ENCODE measurements at regions not wholly inside any gene's neighbourhood (a gene's known extent, or its start where the extent isn't known, plus 50 kb on each side); places are given as distances from the start of the nearest gene placed in this dataset.

DNA sequence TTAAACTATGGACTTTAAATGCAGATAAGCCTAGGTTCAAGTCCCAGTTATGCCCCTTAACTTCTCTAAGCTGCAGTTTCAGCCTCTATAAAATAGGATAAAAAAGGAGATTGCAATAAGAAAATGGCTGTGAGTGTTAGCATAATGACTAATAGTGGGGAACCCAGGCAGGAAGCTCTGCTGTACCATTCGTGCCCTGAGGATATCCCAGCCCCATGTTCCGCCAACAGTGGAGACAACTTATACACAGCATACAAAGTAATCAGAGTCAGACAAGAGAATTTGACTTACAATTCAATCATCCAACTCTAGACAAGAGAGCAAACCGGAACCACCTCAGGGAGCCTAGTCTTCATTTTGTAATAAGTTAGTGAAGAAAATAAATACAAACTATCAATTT lies 141.5 kb upstream of the FSTL4 start:
- 44 to 64% methylated on average over 3 of the region's 3 CpGs for WGBS, 2 donors
- Histone ChIP-seq H3K9me3 (no peaks in the 10 kb centered on the region), H3K36me3 (no peaks in the 10 kb centered on the region), H3K4me1 (no peaks in the 10 kb centered on the region), H3K4me3 (no peak overlapping the region), H3K27me3 (no peaks in the 10 kb centered on the region), H3K27ac (no peak overlapping the region)
- DNase-seq (no peak), ATAC-seq (ENCODE audit: low FRiP score in 2 of 2) (no peak)
- TF ChIP-seq, protein P1, sequence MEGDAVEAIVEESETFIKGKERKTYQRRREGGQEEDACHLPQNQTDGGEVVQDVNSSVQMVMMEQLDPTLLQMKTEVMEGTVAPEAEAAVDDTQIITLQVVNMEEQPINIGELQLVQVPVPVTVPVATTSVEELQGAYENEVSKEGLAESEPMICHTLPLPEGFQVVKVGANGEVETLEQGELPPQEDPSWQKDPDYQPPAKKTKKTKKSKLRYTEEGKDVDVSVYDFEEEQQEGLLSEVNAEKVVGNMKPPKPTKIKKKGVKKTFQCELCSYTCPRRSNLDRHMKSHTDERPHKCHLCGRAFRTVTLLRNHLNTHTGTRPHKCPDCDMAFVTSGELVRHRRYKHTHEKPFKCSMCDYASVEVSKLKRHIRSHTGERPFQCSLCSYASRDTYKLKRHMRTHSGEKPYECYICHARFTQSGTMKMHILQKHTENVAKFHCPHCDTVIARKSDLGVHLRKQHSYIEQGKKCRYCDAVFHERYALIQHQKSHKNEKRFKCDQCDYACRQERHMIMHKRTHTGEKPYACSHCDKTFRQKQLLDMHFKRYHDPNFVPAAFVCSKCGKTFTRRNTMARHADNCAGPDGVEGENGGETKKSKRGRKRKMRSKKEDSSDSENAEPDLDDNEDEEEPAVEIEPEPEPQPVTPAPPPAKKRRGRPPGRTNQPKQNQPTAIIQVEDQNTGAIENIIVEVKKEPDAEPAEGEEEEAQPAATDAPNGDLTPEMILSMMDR (IDR thresholded peaks at IDR 0.05): no peak
- no peak for TF ChIP-seq POLR2AphosphoS5 (IDR thresholded peaks at IDR 0.05)

DNA sequence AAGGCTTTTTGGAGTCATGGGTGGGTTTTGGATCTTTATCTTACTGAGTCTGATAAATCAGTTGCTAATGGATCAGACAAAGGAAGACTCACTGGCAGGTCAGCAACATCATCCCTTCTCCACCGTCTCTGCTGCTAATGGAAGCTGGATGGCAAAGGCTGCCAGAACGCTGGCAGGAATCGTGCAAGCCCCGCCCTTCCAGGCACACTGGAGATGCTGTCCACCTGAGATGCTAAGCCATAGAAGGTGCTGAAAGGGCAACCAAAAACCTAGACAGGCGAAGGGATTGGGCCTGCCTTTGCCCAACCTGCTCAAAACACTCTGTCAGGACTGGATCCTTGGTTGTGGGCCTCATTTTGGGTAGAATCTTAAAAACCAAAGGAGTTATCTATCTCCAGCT lies 139.5 kb upstream of the FSTL4 start:
- H3K36me3 ChIP-seq: no peaks in the 10 kb centered on the region
- H3K4me1 ChIP-seq: no peaks in the 10 kb centered on the region
- TF ChIP-seq POLR2A (IDR thresholded peaks at IDR 0.05): no peak
- TF ChIP-seq POLR2AphosphoS5 (IDR thresholded peaks at IDR 0.05): no peak
- TF ChIP-seq EP300 (IDR thresholded peaks at IDR 0.05): no peak
- TF ChIP-seq, protein P1 (IDR thresholded peaks at IDR 0.05): no peak
- ATAC-seq (ENCODE audit: low FRiP score in 2 of 2) (no peak), DNase-seq (no peak)
- no peak overlapping the region for H3K27ac ChIP-seq
- no peaks in the 10 kb centered on the region for H3K27me3 ChIP-seq
- 90 to 93% methylated on average over 5 of the region's 5 CpGs for WGBS, 2 donors
- no peak overlapping the region for H3K4me3 ChIP-seq
- no peaks in the 10 kb centered on the region for H3K9me3 ChIP-seq

DNA sequence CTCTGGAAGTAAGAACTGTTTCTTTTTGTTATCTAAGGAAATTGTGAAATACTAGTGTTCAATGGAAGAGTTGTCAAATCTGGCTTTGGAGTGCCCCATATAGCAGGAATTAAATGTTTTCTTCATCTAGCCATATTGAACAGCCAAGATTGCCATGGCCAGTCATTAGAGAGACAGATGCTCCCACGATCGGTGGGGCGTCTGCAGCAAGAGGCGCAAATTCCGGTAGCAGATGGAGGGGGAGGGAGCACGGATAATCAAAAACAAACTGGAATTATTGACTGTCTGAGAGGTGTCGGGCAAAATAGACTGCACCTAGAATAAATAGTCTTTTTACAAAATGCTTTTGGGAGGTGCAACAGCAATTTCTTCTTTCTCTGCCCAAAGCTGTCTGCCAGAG lies 139.1 kb upstream of the FSTL4 start:
- H3K36me3 ChIP-seq: no peaks in the 10 kb centered on the region
- peaks cover 0 to 4% (median 0%) of the 10 kb centered on the region in 4 donors for H3K4me1 ChIP-seq
- H3K27me3 ChIP-seq: no peaks in the 10 kb centered on the region
- H3K4me3 ChIP-seq: no peak overlapping the region
- H3K9me3 ChIP-seq: no peaks in the 10 kb centered on the region
- no peak overlapping the region for H3K27ac ChIP-seq
- ATAC-seq (ENCODE audit: low FRiP score in 2 of 2) (no peak), DNase-seq (no peak)
- 77 to 81% methylated on average over 7 of the region's 7 CpGs for WGBS, 2 donors
- TF ChIP-seq EP300 (IDR thresholded peaks at IDR 0.05) (no peak), POLR2AphosphoS5 (IDR thresholded peaks at IDR 0.05) (no peak), POLR2A (IDR thresholded peaks at IDR 0.05) (no peak)
- TF ChIP-seq, protein P1 (IDR thresholded peaks at IDR 0.05): no peak

DNA sequence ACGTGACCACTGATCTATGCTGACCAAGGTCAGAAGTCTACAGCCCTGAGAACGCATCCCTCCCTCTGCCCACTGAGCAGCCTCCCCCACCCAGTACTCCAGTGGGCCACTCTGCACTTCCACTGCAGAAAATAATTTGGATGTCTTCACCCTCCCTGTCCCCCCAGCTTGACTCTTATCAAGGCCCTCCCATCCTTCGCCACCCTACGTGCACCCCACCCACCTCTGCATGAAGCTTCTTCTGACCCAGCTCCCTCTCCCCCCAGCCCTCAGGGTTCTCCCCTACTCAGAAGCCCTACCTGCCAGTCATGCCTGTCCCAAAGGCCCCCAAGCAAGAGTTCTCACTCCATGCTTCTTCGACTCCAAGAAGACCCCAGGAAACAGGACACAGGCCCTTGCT lies 138.5 kb upstream of the FSTL4 start:
- Histone ChIP-seq H3K27me3 (no peaks in the 10 kb centered on the region), H3K4me1 (peaks cover 0 to 6% (median 0%) of the 10 kb centered on the region in 4 donors), H3K4me3 (no peak overlapping the region), H3K27ac (no peak overlapping the region), H3K9me3 (no peaks in the 10 kb centered on the region), H3K36me3 (no peaks in the 10 kb centered on the region)
- DNase-seq (no peak), ATAC-seq (ENCODE audit: low FRiP score in 2 of 2) (no peak)
- TF ChIP-seq, protein P1 (IDR thresholded peaks at IDR 0.05): no peak
- TF ChIP-seq EP300 (IDR thresholded peaks at IDR 0.05) (no peak), POLR2AphosphoS5 (IDR thresholded peaks at IDR 0.05) (no peak), POLR2A (IDR thresholded peaks at IDR 0.05) (no peak)
- 89 to 94% methylated on average over 5 of the region's 5 CpGs for WGBS, 2 donors

DNA sequence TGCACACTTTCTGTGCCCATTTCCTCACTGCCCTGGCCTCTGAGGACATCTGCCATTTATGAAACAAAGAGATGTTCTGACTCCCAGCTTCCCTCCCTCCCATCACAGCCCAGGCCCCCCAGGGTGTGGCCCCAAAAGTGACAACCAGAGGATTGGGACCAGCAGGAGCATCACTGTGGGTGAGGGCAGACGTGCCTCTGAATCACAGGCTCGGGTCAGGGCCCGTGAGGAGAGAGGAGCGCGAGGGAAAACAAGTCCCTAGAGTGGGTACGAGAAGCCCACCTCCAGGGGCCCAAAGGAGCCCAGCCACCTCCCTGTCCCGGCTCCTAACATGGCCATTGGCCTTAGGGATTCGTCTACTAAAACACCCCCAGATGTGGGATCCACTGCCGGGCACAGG lies 138.0 kb upstream of the FSTL4 start:
- TF ChIP-seq, protein P1 (IDR thresholded peaks at IDR 0.05): no peak
- no peak for TF ChIP-seq POLR2A (IDR thresholded peaks at IDR 0.05)
- TF ChIP-seq POLR2AphosphoS5 (IDR thresholded peaks at IDR 0.05): no peak
- TF ChIP-seq EP300 (IDR thresholded peaks at IDR 0.05): no peak
- Histone ChIP-seq H3K4me3 (no peak overlapping the region), H3K4me1 (peaks cover 0 to 6% (median 0%) of the 10 kb centered on the region in 4 donors), H3K27ac (no peak overlapping the region), H3K9me3 (no peaks in the 10 kb centered on the region), H3K27me3 (no peaks in the 10 kb centered on the region), H3K36me3 (no peaks in the 10 kb centered on the region)
- 94 to 97% methylated on average over 9 of the region's 9 CpGs for WGBS, 2 donors
- no peak for ATAC-seq (ENCODE audit: low FRiP score in 2 of 2)
- no peak for DNase-seq
